Kasumi-1 (cell line): ENCODE measurements at regions not wholly inside any gene's neighbourhood (a gene's known extent, or its start where the extent isn't known, plus 50 kb on each side); places are given as distances from the start of the nearest gene placed in this dataset.

ENCODE experiments used
- DNase-seq, 2 experiments: peaks; one replicate each; lab custom pipeline; 2025; lab: John Stamatoyannopoulos, UW

GRCh38 chr11:13104619-13105236 lies 95.6 kb downstream of the RASSF10 start:
- no peak for DNase-seq

GRCh38 chr11:13105237-13105844 lies 96.2 kb downstream of the RASSF10 start:
- peak; percentile 52 to 68 for DNase-seq

- DNase-seq: no peak
Measured at GRCh38 chr11:13107544-13108044, 98.5 kb downstream of the RASSF10 start.

- no peak for DNase-seq
Measured at GRCh38 chr11:13108416-13108815, 99.3 kb downstream of the RASSF10 start.

- DNase-seq: no peak
Measured at GRCh38 chr11:13109616-13110015, 100.5 kb downstream of the RASSF10 start.

- DNase-seq: no peak
Measured at GRCh38 chr11:13110145-13110544, 101.0 kb downstream of the RASSF10 start.

GRCh38 chr11:13110929-13111812 lies 102.1 kb downstream of the RASSF10 start:
- DNase-seq: no peak

- DNase-seq: no peak
Measured at GRCh38 chr11:13111813-13112130, 102.7 kb downstream of the RASSF10 start.

GRCh38 chr11:13114566-13115379 lies 105.7 kb downstream of the RASSF10 start:
- no peak for DNase-seq

- no peak for DNase-seq
Measured at GRCh38 chr11:13115380-13115675, 106.2 kb downstream of the RASSF10 start.

- DNase-seq: no peak
Measured at GRCh38 chr11:13116491-13116890, 107.4 kb downstream of the RASSF10 start.

- no peak for DNase-seq
Measured at GRCh38 chr11:13117344-13117743, 108.2 kb downstream of the RASSF10 start.

GRCh38 chr11:13118194-13118593 lies 109.1 kb downstream of the RASSF10 start:
- DNase-seq: no peak

- DNase-seq: no peak
Measured at GRCh38 chr11:13118650-13119049, 109.5 kb downstream of the RASSF10 start.

GRCh38 chr11:13119361-13119760 lies 110.2 kb downstream of the RASSF10 start:
- no peak for DNase-seq

- DNase-seq: no peak
Measured at GRCh38 chr11:13119941-13120520, 110.9 kb downstream of the RASSF10 start.

- no peak for DNase-seq
Measured at GRCh38 chr11:13120691-13121090, 111.6 kb downstream of the RASSF10 start.

- DNase-seq: no peak
Measured at GRCh38 chr11:13126430-13126829, 117.3 kb downstream of the RASSF10 start.

GRCh38 chr11:13127161-13127560 lies 118.0 kb downstream of the RASSF10 start:
- no peak for DNase-seq

GRCh38 chr11:13128354-13128753 lies 119.2 kb downstream of the RASSF10 start:
- no peak for DNase-seq

- DNase-seq: no peak
Measured at GRCh38 chr11:13134066-13134465, 125.0 kb downstream of the RASSF10 start.

- DNase-seq: no peak
Measured at GRCh38 chr11:13134886-13135285, 125.8 kb downstream of the RASSF10 start.
